ENCODE measurements at regions not wholly inside any gene's neighbourhood (a gene's known extent, or its start where the extent isn't known, plus 50 kb on each side); places are given as distances from the start of the nearest gene placed in this dataset.
"Not testable (repeated sequence)": the region's sequence is repeated elsewhere in the genome, so short reads cannot be mapped to it uniquely, and the experiment has no call there.

DNA sequence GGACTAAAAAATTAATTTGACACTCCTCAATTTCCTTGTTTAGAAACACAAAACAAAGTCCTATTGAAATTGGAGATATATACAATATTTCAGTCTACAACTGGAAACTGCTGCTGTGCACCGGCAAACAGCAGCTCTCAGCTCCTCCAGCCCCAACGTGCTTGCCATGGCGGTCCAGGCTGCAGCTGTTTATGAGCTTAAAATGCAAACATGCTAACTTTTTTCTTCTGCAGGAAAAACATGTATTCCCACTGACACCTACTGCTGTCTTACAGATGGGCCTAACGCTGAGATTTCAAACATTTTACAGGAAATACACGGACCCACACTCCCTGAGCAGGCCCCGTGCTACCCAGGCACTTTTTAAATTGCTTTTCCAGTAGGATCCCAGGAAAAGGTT, 195.5 kb downstream of the BCL11A start:
- FAIRE-seq: no peak

DNA sequence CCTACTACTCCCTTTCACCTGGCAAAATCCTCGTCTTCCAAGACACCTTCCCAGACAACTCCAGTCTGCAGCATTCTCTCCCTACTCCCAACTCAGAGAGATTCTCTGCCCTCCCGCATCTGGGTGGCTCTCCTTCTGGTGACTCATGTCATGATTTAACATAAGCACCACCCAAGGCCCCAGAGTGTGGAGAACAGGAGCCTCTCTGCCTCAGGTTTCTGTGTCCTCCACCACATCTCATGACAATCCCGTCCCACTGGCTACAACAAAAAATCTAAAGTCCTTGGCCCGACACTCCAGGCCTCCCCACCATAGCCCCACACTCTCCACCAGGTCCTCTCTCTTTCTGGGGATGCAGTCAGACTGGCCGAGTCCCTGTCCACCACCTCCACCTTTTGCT, 197.1 kb downstream of the BCL11A start:
- DNase-seq (ENCODE audit: low spot score) (no peak), FAIRE-seq (no peak)

More for the DNA sequence above, 195.5 kb downstream of the BCL11A start:
- no peak for DNase-seq (ENCODE audit: low spot score)

DNA sequence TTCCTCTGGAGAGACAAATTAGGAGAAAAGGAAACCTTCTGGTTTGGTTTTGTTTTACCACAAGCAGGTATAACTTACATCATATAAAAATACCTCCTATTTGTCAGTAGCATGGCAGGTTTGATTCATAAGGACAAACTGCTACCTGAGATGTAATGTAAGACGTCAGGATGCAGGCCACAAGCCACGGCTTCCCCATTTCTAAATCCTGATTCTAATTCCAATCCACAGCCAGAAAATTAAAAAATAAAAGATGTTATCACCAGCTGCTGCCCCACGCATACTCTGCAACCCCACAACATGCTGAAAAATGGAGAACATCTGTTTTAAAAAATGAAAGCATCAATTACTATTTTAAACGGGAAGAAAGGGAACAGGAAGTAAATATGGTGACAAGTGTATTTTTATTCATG, 197.6 kb downstream of the BCL11A start:
- FAIRE-seq: no peak
- no peak for DNase-seq (ENCODE audit: low spot score)

DNA sequence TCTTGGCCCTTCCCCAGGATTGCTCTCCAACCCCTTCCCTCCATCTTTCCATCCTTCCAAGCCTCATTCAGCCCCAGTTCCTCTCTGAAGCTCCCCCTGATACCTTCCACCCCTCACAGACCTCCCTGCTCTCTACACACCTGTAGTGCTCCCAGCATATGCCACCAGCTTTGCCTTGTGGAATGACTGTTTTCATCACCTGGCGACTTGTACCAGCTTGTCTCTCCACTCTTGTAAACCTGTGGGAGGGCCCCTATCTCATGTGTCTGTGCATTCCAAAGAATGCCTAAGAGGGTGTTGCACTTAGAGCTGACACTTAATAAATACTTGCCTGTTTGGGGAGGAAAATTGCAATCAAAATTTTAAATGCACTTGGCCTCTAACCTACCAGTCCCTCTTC, 198.7 kb downstream of the BCL11A start:
- no peak for FAIRE-seq
- DNase-seq (ENCODE audit: low spot score): no peak

DNA sequence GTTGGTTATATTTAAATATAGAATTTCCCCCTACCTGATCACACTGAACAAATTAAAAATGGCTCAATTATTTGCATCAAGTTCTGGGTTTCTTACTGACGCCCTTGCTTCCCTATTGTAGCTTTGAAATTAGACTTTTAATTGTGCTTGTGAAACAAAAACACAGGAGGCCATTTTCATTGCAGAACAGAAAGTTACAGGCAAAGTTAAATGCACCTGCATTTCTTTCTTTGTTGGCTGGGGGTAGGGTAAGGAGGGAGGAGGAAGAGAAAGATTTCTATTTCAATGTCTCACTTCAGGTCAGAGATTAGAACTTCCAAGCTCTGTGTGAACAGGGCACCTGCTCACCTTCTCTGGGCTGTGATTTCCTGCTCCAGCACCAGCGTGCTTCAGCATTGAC, 199.6 kb downstream of the BCL11A start:
- no peak for FAIRE-seq
- no peak for DNase-seq (ENCODE audit: low spot score)

DNA sequence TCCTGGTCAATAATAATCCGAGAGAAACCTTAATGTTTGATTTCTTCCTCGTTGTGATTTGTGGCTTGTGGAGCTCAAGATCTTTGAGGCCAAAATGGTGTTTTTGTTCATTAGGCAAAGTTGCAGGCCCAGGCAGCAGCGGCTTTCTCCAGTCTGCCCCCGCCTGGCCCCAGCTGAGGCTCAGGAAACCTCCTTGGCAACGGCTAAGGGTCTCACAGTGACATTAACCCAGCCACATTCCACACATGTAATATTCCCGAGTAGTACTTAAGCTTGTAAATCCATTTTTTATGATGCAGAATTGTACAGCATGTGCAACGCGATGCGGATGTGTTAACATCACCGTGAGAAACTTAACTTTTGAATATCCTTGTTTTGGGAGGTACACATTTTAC, 200.1 kb downstream of the BCL11A start:
- FAIRE-seq (no peak), DNase-seq (ENCODE audit: low spot score) (no peak)

DNA sequence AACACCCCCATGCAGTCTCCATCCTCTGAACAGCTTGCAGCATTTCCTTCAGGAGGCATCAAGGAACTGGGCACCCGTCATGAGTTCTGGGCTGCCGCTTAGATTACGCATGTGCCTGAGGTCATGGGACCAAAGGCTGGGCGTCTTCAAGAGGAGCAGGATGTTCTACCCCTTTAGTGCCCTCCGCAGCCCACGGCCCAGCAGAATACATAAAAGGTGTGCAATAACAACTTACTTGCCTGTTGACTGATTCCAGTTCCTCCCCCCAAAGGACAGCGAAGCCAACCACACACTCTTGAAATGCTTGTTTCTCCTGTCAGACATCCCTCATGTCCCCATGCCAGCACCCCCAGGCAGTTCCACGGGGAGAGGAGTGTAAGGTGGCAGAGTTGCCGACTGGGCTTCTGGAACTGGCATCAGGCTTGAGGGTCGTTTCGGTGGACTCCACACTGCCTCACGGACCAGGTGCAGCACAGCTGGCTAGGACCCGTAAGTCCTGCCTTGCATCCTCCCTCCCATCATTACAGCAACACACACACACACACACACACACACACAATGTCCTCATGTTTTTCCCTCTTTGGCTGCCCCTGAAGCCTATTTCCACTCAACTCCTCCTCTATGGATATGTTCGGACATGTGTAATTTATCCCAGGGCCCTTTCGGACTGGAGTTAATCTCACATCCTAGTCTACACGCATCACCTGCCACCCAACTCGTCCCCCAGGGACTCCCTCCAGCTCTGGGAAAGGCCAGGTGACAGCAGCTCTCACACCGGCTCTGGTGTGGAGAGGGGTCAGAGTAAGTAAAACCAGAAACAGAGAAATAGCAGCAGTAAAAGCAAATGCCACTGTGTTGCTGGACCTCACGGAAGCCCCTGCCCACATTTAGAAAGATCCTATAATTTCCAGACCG, 200.7 kb downstream of the BCL11A start:
- DNase-seq (ENCODE audit: low spot score): no peak
- no peak for FAIRE-seq

- no peak for DNase-seq (ENCODE audit: low spot score)
- no peak for FAIRE-seq
Observed at GRCh38 chr2:60351802-60352201, 201.7 kb downstream of the BCL11A start.

- DNase-seq (ENCODE audit: low spot score) (no peak), FAIRE-seq (no peak)
Observed at GRCh38 chr2:60351321-60351720, 202.1 kb downstream of the BCL11A start.

DNA sequence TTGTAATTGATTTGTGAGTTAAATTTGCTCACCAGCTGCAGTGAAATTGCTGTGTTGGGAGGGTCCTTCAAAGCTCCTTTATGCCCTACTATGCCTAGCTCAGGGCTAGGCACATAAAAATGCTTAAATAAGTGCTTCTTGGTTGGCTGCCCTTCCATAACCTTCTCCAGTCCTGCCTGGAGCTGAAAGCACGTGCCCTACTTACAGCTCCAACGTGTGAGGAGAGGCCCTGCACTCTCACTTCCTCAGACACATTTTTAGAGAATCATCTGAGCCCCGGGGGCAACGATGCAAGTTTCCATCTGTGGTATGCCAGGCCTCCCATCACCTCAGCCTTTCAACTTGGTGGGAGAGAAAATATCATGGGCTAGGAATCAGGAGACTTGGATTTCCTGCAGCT, 202.7 kb downstream of the BCL11A start:
- FAIRE-seq (no peak), DNase-seq (ENCODE audit: low spot score) (no peak)

- FAIRE-seq (no peak), DNase-seq (ENCODE audit: low spot score) (no peak)
Observed at GRCh38 chr2:60347781-60348180, 205.7 kb downstream of the BCL11A start.

GRCh38 chr2:60342491-60342890, 211.0 kb downstream of the BCL11A start:
- DNase-seq (ENCODE audit: low spot score); FAIRE-seq: not testable (repeated sequence)

GRCh38 chr2:60341151-60341550, 212.3 kb downstream of the BCL11A start:
- no peak for DNase-seq (ENCODE audit: low spot score)
- FAIRE-seq: no peak

DNA sequence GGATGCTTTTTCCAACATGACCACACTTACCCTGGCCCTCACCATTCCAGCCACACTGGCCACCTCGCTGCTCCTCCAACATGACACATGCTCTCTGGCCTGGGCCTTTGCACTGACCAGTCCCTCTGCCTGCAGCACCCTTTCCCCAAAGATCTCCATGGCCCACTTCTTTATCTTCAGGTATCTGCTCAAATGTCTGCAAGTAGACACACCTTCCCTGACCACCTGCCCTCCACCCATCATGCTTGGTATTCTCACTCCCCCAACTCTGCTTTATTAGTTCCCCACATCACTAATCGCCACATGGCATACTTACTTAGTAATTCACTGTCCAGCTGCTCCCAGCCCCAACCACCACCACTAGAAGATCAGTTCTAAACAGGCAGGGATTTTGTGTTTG, 214.2 kb downstream of the BCL11A start:
- FAIRE-seq: no peak
- DNase-seq (ENCODE audit: low spot score): no peak

DNA sequence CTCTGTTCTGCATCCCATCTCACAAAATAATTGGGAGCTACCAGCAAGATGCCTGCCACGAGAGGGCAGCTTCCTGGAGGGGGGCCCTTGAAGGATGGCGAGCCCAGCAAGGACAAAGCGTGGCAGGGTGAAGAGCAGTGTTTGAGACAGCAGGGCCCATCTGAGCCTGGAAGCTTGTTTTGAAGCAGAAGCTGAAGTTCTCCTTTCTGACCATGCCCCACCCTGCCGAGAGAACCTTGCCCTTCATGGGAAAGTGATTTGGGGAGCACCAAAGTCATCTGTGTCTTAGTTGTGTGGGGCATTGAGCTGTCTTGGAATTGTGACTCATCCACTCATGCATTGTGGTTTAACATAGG, 216.3 kb downstream of the BCL11A start:
- FAIRE-seq: no peak
- no peak for DNase-seq (ENCODE audit: low spot score)

DNA sequence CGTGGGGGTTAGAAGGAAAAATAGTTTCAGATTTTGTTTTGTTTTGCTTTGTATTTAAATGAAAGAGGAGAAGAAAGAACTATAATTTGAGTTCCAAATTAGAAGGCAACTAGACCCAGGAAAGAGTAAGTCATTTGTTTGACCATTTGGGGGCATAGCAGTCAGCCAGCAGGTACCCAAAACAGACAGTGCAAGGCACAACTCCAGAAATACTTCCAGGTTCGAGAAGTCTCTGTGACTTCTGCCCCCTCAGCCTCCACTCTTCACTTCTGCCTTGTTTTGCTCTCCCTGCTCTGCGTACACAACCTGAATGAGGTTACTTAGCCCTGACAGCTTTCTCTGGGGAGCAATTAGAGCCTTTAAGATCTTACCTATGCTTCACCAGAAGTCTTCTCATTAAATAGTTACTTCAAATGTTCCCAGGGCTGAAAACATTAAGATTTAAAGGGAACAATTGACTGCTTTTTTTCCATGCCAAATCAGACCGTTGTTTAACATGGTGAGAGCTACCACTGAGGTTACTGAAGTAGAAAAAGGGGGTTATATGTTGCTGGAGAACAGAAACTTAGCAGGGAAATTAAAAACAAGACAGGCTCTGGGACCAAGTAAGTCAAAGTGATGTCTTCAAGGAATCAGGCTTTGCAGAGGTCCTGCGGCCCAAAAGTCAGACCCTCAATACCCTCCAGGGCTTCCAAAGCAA, 216.9 kb downstream of the BCL11A start:
- no peak for DNase-seq (ENCODE audit: low spot score)
- no peak for FAIRE-seq

- no peak for FAIRE-seq
- no peak for DNase-seq (ENCODE audit: low spot score)
Observed at GRCh38 chr2:60335533-60336237, 217.8 kb downstream of the BCL11A start.

DNA sequence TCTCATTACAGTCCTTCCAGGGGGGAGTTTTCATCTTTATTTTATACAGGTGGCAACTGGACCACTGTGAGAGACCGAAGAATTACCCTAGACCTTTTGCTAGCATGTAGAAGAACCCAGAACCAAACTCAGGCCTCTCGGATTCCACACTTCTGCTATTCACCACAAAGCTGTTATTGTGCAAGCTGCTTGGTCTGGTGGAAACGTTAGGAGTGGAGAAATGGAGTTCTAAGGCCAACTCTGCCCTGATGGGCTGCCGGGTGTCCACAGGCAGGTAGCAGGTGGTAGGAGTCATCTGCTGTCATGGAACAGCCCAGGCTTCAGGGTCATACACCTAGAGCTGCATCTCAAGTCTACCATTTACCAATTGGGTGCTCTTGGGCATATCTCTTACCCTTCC, 218.8 kb downstream of the BCL11A start:
- DNase-seq (ENCODE audit: low spot score): no peak
- FAIRE-seq: no peak

DNA sequence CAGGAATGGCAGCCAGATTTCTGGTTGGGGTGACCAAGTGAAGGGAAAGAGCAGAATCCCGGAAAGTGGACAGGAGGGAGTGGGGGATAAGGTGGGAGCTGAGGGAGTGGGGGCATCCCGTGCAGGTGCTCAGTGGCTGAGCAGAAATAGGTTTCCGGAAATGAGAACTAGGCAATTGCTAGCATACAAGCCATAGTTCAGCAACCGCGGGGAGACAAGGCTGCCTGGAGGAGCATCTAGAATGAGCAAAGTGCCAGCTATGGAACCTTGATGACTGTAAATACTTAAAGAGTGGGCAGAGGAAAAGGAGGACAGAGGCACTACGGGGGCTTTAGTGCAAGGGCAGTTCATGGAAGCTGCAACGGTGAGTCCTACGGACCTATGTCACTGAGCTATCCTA, 220.2 kb downstream of the BCL11A start:
- no peak for DNase-seq (ENCODE audit: low spot score)
- no peak for FAIRE-seq

GRCh38 chr2:60331115-60331809, 222.2 kb downstream of the BCL11A start:
- FAIRE-seq: no peak
- no peak for DNase-seq (ENCODE audit: low spot score)

DNA sequence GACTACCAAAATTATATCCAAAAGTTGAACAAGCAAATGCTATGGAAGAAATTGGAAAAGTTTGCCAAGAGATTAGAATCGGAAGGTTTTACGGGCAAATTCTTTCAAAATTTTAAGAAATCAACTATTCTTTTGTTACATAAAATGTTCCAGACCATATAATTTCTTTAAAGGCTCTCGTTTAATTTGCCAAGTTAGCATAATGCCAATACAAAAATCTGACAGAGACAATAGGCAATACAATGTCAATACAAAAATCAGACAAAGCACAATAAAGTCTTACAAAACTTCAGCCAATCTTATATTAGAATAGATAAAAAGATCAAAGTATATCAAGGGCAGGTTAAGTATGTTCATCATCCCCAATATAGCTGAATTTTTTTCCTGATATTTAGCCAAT, 224.2 kb downstream of the BCL11A start:
- DNase-seq (ENCODE audit: low spot score): no peak
- FAIRE-seq: no peak

- DNase-seq (ENCODE audit: low spot score): no peak
- no peak for FAIRE-seq
Observed at GRCh38 chr2:60324536-60324935, 228.9 kb downstream of the BCL11A start.
